Psoas muscle (tissue), 7 donors: ENCODE measurements at regions not wholly inside any gene's neighbourhood (a gene's known extent, or its start where the extent isn't known, plus 50 kb on each side); places are given as distances from the start of the nearest gene placed in this dataset.
"Not testable (repeated sequence)": the region's sequence is repeated elsewhere in the genome, so short reads cannot be mapped to it uniquely, and the experiment has no call there.

Source experiments
- ATAC-seq, 4 donors: fragments of 200-7000 bp; cut with Tn5 transposase; one replicate each; pipeline ENCODE4 v1.9.1; 2020; ENCODE audit warnings: moderate library complexity in 3 of 4, mild to moderate bottlenecking in 2 of 4
- DNase-seq, 2 donors: peaks; one replicate each; pipeline ENCODE4 v3.0.0-alpha.2; 2020
- H3K27ac ChIP-seq: fragments of 200-600 bp; one replicate; pipeline ENCODE4 v1.8.0; 2022
- H3K27me3 ChIP-seq, 3 donors: fragments of 200-600 bp in 1 of 3; one replicate each; pipeline versions ENCODE4 v1.6.1 to v1.8.0; 2013 to 2022; ENCODE audit warnings: low read length in 2 of 3, mild to moderate bottlenecking in 2 of 3, moderate library complexity in 1 of 3; ENCODE audit not compliant: insufficient read depth in 3 of 3
- H3K36me3 ChIP-seq, 2 donors: fragments of 200-600 bp in 1 of 2; one replicate each; pipeline versions ENCODE4 v1.6.1 to v1.8.0; 2013 to 2022; ENCODE audit warnings: low read depth in 1 of 2, mild to moderate bottlenecking in 1 of 2, moderate library complexity in 1 of 2; ENCODE audit not compliant: insufficient read depth in 1 of 2
- H3K4me1 ChIP-seq: fragments of 200-600 bp; one replicate; pipeline ENCODE4 v1.8.0; 2022
- H3K4me3 ChIP-seq: fragments of 200-600 bp; one replicate; pipeline ENCODE4 v1.8.0; 2022; ENCODE audit warnings: mild to moderate bottlenecking
- H3K9me3 ChIP-seq: fragments of 200-600 bp; one replicate; pipeline ENCODE4 v1.8.0; 2022
- WGBS, 3 donors: extraction: QIAGEN DNeasy Blood & Tissue Kit; methylation state at CpG; one replicate each; pipeline versions ENCODE4 v1.1.6 to v1.1.7; 2013; 5-methylcytosine and 5-hydroxymethylcytosine counted together
- intact Hi-C, 2 donors: fragments of 100-400 bp; cut with DNase I; formaldehyde crosslinking; loops; one replicate each; pipeline versions ENCODE4 v1.11.0 to v1.14.2; 2022
- donor health status: healthy with polysubstance abuse.
- donor health status: DM: no; HTN: no; CAD: no; lungs with moderate emphysema.
- donor health status: Bipolar disorder and iron deficiency.
- donor health status: healthy.
- donor health status: DM: yes; HTN: yes; CAD: no.
- donor health status: DM: no; HTN: no; CAD: no.
- donor health status: DM: yes; HTN: yes; CAD: no.

DNA sequence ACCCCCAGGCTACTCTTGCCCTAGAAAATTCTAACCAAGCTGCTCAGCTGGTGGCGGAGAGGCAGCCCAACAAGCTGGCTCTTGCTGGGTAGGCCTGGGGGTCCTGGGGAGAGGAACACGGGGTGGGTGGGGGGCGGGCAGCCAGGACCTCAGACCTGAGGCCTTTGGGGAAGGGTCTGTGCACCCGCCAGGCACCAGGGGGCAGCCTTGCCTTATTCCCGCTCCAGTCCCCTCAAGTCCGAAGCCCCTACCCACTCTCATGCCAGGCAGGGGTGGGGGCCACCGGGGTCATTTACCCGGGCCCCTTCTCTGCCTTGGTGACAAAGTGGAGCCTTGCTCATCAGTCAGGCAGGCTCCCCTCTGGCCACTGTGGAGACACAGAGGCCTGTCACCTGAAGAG, 515.1 kb downstream of the TP53TG3F start:
- H3K27ac ChIP-seq, H3K27me3 ChIP-seq, DNase-seq, intact Hi-C loops, H3K36me3 ChIP-seq, H3K9me3 ChIP-seq, H3K4me3 ChIP-seq, H3K4me1 ChIP-seq: not testable (repeated sequence)
- peak in 3 of 4 donors; percentile 26 to 65 (median 31) for ATAC-seq
- no CpG with 5 or more reads among the region's 8 CpGs for WGBS, 3 donors

DNA sequence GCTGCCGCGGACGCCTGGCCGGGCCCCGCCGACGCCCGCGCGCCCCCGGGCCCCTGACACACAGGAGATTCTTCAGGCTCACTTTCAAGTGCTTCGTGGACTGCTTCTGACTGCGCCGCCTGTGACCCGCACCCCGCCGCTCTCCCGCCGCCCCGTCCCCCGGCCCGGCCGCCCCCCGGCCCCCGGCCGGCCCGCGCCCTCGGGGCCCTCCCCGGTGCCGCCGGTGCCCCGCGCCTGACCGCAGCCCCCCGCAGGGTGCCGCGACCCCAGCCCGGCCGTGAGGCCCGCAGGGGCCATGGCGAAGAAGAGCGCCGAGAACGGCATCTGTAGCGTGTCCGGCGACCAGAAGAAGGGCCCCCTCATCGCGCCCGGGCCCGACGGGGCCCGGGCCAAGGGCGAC, 516.3 kb downstream of the TP53TG3F start:
- H3K36me3 ChIP-seq, ATAC-seq, H3K27me3 ChIP-seq, H3K27ac ChIP-seq, intact Hi-C loops, DNase-seq, H3K9me3 ChIP-seq, H3K4me3 ChIP-seq, H3K4me1 ChIP-seq: not testable (repeated sequence)
- WGBS, 3 donors = no CpG with 5 or more reads among the region's 55 CpGs

DNA sequence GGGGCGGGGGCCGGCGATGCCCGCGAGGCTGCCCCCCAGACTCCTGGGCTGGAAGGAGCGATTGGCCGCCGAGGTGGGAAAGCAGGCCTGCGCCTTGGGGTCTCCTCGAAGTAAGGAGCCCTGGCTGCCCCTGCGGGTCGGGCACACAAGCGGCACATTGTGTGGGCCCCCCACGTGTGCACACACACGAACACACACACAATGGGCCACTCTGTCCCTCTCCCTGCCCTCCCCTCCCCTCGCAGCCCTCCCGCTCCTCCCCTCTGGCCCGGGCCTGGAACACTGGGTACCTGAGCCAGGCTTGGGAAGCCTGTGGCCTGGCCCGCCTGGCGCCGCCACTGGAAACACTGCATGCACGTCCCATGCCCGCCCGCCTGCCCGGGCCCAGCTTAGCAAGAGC, 517.1 kb downstream of the TP53TG3F start:
- 76 to 83% (median 82%) methylated on average over 6 to 19 of the region's 25 CpGs for WGBS, 3 donors
- not testable (repeated sequence) for ATAC-seq, H3K36me3 ChIP-seq

DNA sequence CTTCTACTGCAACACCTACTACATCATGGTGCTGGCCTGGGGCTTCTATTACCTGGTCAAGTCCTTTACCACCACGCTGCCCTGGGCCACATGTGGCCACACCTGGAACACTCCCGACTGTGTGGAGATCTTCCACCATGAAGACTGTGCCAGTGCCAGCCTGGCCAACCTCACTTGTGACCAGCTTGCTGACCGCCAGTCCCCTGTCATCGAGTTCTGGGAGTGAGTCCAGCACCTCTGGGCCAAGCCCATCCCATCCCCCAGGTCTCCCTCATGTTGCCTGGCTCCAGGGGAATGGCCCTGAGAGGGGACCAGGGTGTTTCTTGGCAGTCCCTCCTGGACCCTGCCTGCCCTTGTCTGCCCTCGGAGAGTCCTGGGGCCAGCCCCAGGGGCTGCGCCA, 519.4 kb downstream of the TP53TG3F start:
- H3K9me3 ChIP-seq, H3K4me1 ChIP-seq, H3K27ac ChIP-seq, H3K4me3 ChIP-seq, H3K36me3 ChIP-seq, H3K27me3 ChIP-seq, intact Hi-C loops: not testable (repeated sequence)
- peak in 1 of 2 donors; percentile 35 for DNase-seq
- ATAC-seq = peak; percentile 66 to 87 (median 78)
- 77% methylated on average over 4 of the region's 6 CpGs; no CpG with 5 or more reads in 2 of the 3 donors for WGBS, 3 donors

More for the DNA sequence above, 517.1 kb downstream of the TP53TG3F start:
- H3K9me3 ChIP-seq, intact Hi-C loops, H3K4me3 ChIP-seq, H3K27ac ChIP-seq, H3K4me1 ChIP-seq, H3K27me3 ChIP-seq: not testable (repeated sequence)
- DNase-seq = peak in 1 of 2 donors; percentile 6

DNA sequence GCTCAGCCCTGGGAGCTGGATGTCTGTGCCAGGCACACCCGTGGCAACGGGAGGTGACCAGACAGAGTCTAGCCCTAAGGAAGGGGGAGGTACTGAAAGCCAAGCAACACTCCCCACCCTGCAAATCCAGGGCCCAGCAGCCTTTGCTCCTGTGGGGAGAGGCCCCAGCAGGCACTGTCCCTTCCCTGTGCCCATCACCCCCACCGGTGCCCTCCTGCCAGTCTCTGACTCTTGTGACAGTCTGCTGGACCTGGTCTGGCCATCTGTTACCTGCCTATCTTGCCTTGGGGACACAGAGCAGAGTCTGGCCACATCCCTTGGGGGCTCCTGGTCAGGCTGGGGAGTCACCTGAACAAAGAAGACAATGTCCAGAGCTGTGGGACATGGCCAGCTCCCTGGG, 520.2 kb downstream of the TP53TG3F start:
- H3K4me3 ChIP-seq, H3K27me3 ChIP-seq, DNase-seq, H3K9me3 ChIP-seq, H3K4me1 ChIP-seq, H3K36me3 ChIP-seq, intact Hi-C loops, H3K27ac ChIP-seq: not testable (repeated sequence)
- peak; percentile 48 to 68 (median 56) for ATAC-seq
- no CpG with 5 or more reads among the region's 3 CpGs for WGBS, 3 donors

DNA sequence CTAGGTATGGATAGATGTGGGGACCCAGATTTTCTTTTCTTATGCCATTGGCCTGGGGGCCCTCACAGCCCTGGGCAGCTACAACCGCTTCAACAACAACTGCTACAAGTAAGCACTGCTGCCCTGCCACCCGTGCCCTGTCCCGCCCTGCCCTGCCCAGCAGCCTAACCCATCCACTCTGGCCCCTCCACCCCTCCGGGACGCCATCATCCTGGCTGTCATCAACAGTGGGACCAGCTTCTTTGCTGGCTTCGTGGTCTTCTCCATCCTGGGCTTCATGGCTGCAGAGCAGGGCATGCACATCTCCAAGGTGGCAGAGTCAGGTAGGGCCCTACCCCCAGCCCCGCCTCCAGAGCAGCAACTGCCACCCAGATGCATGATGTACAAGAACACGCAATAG, 521.3 kb downstream of the TP53TG3F start:
- 63 to 85% (median 72%) methylated on average over 2 to 5 of the region's 8 CpGs for WGBS, 3 donors
- H3K4me3 ChIP-seq, H3K4me1 ChIP-seq, H3K27ac ChIP-seq, ATAC-seq, intact Hi-C loops, H3K27me3 ChIP-seq, H3K36me3 ChIP-seq, H3K9me3 ChIP-seq: not testable (repeated sequence)
- DNase-seq = peak in 1 of 2 donors; percentile 26

DNA sequence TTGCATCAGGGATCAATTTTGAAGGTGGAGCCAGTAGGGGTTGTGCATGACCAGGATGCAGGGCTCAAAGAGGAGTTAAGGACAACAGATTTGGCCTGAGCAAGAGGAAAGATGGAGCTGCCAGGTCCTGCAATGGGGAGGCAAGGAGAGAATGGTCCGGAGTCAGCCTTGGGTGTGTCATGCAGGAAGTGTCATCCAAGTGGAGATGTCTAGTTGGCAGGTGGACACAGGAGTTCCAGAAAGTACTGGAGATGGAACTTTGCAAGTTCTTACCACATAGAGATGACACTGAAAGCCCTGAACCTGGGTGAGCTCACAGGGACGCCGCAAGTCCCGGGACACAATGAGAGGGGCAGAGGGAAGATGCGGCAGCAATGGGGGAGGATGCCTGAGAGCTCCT, 525.0 kb downstream of the TP53TG3F start:
- H3K9me3 ChIP-seq, H3K27ac ChIP-seq, H3K36me3 ChIP-seq, H3K4me1 ChIP-seq, H3K4me3 ChIP-seq, DNase-seq, H3K27me3 ChIP-seq, intact Hi-C loops: not testable (repeated sequence)
- peak in 3 of 4 donors; percentile 39 to 65 (median 45) for ATAC-seq
- no CpG with 5 or more reads among the region's 5 CpGs for WGBS, 3 donors

DNA sequence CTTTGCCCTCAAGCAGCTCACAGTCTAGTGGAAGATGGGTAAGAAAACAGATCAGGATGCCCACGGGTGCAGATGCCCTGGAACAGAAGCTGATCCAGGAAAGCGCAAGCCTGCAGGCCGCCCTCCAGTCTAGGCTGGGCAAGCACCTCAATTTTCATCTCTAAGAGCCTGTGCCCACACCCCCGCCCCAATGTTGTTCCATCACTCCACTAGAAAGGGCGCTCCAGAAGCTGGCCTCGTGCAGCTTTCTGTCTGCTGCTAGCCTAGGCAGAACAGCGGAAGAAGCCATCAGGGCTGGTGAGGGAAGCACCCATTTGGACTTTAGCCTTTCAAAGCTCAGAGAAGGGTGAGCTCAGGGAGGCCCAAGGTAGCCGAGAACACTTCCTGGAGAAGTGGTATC, 527.1 kb downstream of the TP53TG3F start:
- H3K4me1 ChIP-seq, H3K4me3 ChIP-seq, H3K27ac ChIP-seq, ATAC-seq, intact Hi-C loops, H3K9me3 ChIP-seq, H3K27me3 ChIP-seq, DNase-seq, H3K36me3 ChIP-seq: not testable (repeated sequence)
- 64 to 80% (median 68%) methylated on average over 4 to 6 of the region's 8 CpGs for WGBS, 3 donors

DNA sequence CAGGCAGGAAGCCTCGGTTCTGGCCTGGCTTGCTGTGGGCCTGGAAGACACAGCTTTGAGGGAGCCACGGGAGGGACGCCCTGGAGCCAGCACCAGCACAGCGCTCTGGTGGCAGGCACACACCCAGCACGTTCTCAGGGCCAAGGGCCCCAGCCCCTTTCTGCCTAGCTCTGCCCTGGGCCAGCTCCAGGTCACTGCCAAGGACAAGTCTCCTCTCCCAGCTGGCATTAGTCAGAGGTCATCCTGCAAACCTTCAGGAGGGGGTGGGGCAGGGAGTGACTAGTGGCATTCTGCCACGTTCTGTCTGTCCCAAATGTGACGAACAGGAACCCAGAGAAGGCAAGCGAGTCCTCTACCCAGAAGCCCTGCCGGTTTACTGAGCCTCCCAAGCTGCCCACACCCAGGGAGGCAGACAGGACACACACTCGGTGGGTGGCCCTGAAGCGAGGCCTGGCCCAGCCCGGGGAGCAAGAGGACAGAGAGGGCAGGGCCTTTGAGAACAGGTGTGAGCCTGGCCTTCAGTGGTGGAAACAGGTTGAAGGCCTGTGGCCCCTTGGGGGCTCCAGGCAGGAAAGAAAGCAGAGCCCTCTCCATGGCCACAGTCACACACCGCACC, 528.0 kb downstream of the TP53TG3F start:
- peak; percentile 50 to 75 (median 70) for ATAC-seq
- H3K4me3 ChIP-seq, H3K36me3 ChIP-seq, H3K27me3 ChIP-seq, intact Hi-C loops, H3K4me1 ChIP-seq, H3K27ac ChIP-seq, H3K9me3 ChIP-seq: not testable (repeated sequence)
- WGBS, 3 donors = 30 to 79% (median 66%) methylated on average over 2 to 7 of the region's 13 CpGs
- DNase-seq = peak in 1 of 2 donors; percentile 27

DNA sequence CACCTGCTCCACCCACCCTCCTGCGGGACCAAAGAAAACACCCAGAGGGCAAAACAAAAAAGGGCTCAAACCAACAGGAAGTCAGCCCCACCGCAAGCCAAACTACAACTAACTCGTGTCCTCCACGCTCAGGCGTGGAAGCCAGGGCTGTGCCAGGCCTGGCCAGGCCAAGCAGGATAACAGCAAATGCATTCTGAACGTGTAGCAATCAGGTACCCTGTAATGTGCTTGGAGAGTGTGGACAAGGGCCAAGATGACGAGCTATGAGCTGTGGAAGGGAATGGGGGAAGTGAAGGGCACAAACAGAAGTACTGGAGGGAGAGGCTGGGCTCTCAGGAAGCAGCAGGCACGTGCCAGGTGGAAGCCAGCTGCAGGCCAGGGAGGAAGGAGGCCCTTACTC, 528.6 kb downstream of the TP53TG3F start:
- H3K27ac ChIP-seq, H3K36me3 ChIP-seq, intact Hi-C loops, H3K9me3 ChIP-seq, H3K4me3 ChIP-seq, H3K4me1 ChIP-seq, DNase-seq, H3K27me3 ChIP-seq: not testable (repeated sequence)
- WGBS, 3 donors = no CpG with 5 or more reads among the region's 8 CpGs
- peak in 3 of 4 donors; percentile 48 to 54 (median 52) for ATAC-seq

DNA sequence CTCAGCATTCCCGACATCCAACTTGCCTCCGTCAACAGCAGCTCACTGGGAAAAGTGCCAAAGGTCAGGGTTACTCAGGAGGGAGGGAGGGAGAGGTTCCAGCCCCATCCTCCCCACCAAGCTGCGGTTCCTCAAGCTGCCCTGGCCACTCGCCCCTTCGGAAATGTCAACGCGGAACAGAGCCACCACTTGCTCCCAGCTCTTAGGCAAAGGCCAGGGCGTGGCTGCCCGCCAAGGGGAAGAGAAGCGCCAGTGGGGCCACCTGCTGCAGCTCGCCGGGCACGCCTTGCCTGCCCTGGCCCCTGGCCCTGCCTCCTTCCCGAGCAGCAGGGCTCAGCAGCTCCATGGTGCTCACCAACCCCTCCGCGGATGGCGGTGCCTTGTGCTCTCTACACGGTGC, 531.1 kb downstream of the TP53TG3F start:
- DNase-seq, intact Hi-C loops: not testable (repeated sequence)
- no CpG with 5 or more reads among the region's 18 CpGs for WGBS, 3 donors

More for the DNA sequence above, 531.1 kb downstream of the TP53TG3F start:
- H3K4me1 ChIP-seq, H3K4me3 ChIP-seq, H3K9me3 ChIP-seq, H3K27me3 ChIP-seq, H3K27ac ChIP-seq, H3K36me3 ChIP-seq: not testable (repeated sequence)
- peak; percentile 67 to 76 (median 72) for ATAC-seq
